GM18519 (cell line): ENCODE measurements at regions not wholly inside any gene's neighbourhood (a gene's known extent, or its start where the extent isn't known, plus 50 kb on each side); places are given as distances from the start of the nearest gene placed in this dataset.

Source experiments
- ATAC-seq: cut with Tn5 transposase; IDR thresholded peaks from one replicate; pipeline ENCODE4 v1.9.1; 2021; ENCODE audit warnings: mild to moderate bottlenecking, moderate library complexity; ENCODE audit not compliant: unreplicated experiment, low FRiP score

DNA sequence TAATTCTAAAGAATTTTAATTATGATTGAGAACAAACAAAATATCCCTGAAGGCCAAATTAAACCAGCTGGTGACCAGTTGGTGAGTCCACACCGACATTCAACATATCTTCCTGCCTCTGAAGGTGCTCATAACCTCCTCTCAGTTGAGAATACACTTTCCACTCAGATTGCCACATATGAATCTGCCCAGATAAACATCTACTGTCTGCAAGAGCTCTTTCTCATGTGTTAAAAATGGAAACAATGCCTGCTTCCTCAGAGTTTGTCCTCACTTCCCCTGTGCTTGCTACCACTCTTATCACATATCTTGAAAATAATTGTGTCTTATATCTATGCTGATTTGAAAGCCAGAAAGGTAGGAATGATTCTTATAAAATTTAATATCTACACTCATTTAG, 177.7 kb upstream of the GULP1 start:
- no peak for ATAC-seq

DNA sequence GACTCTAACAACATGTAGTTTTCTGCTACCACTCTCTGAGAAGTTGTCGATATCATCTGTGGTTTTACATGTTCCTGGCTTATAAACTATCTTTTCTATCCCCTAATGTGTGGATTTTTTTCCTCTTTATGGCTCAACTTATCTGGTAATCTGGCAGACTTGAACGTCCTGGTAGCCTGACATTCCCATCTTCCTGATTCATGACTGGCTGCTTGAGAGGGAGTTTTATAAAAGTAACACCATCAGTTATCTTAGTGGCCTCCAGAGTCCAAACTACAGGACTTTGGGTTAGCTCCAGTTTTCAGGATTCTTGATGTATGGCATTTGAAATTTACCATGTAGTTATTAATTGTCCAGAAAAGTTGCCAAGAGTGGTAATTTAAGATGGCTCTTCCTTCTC, 174.0 kb upstream of the GULP1 start:
- ATAC-seq: no peak

DNA sequence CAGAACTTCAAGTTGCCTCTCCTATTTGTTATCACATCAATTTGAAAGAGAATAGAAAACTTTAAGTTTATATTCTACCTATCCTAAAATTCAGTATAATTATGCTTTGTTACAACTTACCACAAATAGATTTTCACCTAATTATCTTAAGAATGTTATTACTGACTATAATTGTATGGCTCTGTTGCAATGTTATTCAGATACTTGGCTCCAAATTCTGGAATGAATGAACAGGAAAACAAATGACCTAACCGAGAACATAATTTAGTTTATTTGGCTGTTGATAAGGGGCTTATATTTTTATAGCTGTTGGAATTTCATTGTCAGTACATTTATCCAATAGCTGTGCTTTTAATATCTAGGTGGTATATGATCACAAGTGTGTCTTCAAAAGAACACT, 173.2 kb upstream of the GULP1 start:
- ATAC-seq: no peak

DNA sequence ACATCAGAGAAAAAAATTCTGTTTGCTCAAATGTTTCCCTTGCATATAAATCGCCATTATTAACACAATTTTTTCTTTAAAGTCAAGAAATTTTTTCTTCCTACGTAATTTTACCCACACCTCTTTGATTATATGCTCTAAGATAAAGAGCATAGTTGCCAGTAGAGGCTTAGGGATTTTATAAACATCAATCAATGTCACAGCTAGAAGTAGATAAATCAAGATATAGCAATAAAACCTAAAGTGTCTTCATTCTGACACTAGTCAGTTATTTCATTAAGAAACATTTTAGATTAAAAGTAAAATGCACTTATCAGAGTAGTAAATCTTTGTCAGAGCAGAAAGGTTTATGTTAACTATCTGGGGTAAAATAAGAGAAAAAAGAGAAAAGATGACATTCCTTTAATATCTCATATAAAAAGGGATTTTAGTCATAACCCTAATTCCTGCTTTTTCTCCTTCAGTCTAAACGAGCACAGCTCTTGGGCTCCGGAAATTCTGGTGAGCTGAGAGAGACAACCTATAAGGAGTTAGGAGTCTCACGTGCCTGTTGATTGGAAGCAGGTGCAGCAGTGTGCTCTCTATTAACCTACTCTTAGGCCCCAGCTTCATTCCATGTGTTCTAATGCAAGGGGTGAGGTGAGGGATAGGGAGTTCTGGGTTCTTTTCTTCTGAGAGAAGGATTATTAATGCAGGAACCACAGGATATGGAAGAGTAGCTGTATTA, 172.4 kb upstream of the GULP1 start:
- no peak for ATAC-seq

DNA sequence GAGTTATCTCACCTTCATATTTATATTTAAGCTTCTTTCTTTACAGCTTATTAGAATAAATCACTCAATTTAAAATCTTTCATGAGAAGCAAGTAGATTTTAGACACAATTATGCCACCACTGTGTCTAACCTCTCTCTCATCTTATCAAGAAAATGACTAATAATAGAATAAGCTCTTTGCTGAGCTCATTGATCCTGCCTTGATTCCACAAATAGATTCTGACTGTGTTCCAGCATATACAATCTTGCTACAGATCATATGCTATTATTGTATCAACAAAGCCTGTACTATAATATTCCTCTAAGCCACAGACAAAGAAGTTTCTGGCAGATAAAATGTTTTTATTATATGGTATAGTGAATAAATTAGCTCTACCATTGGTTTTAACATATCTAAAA, 168.7 kb upstream of the GULP1 start:
- ATAC-seq: no peak

DNA sequence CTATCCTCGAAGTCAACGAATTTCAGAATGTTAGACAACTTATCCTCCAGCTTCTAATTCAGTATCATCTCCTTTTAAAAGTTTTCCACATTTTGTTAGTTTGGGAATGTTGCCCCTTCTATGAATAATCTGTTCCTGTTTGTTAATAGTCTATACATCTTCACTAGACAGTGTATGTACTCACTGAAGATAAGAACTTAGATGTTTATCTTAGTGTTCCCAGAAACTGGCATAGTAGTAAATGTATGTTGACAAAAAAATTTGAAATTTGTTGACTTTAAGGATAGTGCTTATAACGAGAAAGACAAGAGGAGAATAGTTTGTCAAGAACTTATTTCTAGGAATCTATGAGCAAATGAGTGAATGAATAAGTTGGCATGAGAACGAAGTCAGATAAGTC, 162.0 kb upstream of the GULP1 start:
- no peak for ATAC-seq

DNA sequence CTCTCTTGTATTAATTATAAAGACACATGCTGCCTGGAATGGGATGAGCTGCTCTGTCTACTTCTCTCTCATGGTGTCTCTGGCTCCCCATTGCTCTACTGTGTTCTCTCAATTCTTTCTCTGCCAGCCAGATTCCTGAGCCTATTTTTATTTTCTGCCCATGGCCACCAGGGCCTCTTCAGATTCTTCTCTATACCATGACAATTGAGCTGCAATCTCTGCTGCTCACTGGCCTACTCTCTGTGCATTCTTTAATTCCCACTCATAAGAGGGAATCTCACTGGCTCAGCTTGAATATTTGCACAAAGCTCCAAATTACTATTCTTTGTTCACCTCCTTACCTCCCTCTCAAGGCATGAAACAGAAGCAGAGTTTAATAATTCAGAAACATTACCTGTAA, 161.4 kb upstream of the GULP1 start:
- ATAC-seq: no peak

DNA sequence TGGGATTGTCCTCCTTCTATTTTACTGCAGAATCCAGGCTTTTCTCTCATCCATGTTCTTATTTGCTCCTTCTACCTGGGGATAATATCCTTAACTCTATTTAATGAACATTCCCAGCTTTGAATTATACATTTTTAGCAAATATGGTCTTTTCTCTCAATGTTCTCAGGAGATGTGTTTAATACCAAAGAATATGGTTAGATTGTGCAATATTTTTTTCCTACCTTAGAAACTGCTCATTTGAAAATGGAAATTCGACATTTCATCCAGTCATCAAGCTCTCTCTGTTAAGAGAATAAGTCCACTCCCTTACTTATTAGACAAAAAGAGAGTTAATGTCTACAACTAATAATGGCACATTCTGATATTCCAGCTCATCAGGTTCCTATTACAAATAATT, 160.4 kb upstream of the GULP1 start:
- ATAC-seq: no peak

DNA sequence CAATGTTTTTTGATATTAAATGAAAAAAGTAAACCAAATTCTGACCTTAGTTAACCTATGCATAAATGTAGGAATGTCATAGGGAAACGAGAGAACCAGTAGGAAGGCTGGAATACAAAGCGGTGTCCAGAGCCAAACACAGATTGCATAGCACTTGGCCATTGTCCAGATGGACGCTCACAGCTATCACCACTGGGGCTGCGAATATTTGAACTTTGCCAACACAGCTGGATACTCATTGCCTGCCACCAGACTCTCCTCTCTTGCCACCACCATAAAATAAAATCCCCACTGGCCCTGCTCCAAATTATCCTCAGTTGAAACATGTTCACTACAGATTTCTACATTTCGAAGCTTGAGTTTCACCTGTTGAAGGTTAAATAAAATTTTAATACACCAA, 159.3 kb upstream of the GULP1 start:
- ATAC-seq: no peak

DNA sequence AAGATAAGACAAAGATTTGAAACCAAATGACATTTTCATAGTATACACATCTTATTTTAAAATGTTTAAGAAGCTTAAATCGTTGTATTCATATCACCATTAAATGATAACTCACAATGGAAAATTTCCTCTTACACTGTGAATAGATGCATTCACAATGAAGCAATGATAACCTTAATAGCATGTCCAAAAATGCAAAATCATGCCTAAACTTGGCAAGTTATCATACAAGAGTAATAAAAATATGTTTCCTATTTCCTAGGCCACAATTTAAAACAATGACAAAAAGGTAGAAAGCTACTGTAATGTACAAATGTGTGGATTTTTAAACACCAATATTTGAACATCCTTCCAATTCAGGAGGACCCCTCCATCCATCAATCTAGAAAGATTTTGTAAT, 157.4 kb upstream of the GULP1 start:
- no peak for ATAC-seq

DNA sequence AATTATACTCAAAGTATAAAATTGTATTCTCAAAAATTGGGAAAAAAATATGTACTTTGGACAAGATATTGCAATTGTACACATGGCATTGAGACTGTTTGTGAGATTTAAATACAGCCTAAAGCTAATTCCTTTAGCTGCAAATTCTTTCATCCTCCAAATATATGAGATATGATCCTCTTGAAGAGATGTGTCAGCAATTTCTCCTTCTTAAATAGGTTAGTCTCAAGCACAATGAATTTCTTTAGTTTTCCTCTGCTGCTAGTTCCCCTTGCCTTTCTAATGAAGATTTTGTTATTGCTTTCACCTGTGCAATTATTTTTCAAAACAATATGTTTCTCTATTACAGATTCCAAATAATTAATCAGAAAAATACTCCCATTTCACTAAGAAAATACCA, 153.4 kb upstream of the GULP1 start:
- ATAC-seq: no peak

DNA sequence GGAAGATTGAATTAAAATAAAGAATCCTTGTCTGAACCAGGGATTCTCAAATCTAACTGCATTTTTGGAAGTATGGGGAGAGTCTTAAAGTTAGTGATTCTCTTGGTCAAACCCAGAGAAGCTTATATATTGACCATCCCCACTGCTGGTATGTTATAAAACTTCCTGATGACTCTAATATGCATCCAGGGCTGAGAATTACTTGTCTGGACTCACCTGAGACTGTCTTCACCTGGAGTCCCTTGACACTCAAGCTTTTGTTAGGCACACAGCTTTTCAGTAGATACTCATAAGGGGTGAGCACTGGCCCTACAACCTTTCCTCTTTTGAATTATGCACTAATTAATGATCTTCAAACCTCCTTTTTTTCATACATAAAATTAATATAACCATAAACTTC, 149.6 kb upstream of the GULP1 start:
- ATAC-seq: no peak

DNA sequence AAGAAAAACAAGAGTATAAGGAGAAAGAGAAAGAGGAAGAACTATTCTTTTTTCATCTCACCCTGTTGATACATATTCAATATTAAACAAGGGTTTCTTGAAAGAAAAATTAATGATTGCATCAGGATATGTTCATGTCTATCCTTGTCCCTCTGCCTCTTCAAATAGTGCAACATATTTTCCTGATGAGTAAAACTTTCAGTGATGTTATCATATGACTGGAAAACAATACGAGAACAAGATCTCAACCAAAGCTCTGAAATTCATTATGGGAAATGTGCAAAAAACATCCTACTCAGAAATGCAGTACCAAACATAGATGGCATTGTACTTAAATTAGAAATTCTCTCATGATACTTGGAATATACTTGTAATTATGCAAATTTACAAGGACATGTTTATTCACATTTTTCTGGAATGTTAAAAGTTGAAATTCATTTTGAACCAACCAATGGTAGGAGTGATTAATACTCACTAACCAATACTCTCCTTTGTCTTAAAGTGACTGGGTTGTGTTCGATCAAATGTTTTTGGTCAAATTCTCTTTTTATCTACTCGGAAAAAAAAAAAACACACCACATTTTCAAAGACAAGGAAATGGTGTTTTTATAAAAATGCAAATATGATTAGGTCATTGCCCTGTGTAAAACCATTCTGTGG, 148.9 kb upstream of the GULP1 start:
- no peak for ATAC-seq

DNA sequence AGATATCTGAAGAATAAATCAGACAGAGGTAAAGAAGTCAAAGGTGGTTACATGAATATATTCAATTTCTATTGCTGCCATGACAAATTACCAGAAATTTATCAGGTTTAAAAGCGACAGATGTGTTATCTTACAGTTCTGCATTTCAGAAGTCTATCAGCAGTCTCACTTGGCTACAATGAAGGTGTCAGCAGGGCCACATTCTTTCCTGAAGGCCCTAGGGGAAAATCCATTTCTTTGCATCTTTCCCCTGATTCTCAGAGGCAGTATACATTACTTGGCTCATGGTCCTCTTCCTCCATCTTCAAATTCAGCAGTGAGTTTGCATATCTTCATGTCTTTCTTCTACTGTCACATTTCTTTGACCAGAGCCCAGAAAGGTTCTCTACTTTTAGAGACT, 145.8 kb upstream of the GULP1 start:
- no peak for ATAC-seq

DNA sequence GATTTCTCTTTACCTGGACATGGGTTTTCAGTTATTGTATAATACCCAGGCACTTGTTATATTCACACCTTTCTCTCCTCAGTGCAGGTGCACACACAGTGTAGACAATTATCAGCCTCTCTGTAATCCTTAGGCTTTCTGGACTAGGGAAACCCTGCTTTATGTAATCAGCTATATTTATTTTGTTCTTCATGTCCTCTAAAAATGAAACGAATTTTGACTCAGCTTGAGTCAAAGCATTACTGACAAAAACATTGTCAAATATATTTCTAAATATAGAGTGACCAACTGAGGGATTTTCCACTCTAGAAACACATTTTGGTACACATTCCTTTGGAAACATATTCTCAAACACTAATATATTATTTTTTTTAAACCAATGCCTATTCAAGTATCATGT, 144.8 kb upstream of the GULP1 start:
- no peak for ATAC-seq

DNA sequence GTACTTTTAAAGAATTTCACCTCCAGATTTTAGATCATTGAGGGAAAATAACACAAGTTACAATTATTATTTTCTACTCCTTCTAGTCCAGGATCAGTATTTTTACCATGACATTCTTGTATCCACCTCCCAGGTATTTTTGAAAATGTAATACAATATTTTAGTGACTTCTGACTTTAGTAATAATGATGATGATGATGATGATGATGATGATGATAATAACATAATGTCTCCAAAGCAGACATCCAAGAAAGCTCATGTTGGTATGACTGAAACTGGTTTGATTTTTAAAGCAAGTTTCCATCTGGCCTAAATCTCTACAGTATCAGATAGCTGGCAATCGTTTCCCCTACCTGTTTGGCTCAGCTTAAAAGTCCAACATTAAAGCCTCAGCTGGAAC, 140.0 kb upstream of the GULP1 start:
- ATAC-seq: no peak

DNA sequence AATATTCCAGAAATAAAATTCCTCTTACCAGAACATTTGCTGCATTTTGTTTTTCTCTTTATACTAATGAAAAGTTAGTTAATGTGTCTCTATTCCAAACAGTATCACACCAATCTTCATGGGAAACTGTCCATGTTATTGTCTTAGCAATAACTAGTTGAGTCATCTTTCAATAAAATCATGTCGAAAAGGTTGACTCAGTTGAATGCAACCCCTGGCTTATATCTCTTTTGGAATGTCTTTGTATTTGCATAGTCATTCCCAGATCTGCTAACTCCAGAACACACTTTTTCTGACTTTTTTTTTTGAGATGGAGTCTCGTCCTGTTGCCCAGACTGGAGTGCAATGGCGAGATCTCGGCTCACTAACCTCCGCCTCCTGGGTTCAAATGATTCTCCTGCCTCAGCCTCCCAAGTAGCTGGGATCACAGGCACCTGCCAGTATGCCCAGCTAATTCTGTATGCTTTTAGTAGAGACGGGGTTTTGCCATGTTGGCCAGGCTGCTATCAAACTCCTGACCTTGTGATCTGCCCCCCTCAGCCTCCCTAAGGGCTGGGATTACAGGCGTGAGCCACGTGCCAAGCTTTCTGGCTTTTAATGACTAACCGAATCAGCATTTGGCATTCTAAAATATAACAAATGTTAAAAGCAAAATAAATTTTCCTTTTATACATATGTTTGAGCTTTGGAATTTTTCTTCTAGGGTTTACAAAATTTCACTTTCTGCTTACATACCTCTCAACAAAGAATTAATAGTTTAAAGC, 133.2 kb upstream of the GULP1 start:
- no peak for ATAC-seq

DNA sequence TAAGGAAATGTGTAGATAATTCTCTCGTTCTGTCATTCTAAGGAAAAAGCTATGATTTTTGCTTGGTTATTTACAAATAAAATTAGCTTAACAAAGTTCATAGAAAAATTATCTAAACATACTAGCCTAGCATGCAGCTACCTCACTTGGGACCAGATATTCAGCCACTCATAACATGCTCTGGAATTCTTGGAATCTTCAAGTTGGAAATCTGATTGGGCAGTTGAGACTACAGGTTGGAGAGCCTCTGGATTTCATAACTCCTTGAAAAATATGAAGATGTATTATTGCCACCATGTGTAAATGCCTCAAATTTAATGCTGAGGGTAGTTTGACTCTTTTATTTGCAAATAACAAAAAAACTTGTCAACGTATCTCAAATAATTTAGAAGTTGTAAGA, 132.2 kb upstream of the GULP1 start:
- ATAC-seq: no peak

DNA sequence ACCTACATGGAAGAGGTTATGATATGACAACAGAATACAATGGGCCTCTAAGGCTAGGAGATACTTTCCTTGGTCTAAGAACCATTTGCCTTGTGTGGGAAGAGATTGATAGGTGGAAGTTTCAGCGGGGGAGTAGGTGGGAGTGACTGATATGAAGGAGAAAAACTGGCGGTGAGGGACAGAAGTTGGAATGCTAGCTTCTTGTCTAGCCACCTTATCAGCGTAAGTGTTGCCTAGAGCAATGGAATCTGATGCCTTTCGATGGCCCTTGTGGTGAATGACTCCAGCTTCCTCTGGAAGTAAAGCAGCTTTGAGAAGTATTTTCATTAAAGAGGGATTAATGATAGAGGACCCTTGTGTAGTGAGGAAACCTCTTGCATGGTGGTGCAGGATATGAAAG, 121.3 kb upstream of the GULP1 start:
- ATAC-seq: no peak

DNA sequence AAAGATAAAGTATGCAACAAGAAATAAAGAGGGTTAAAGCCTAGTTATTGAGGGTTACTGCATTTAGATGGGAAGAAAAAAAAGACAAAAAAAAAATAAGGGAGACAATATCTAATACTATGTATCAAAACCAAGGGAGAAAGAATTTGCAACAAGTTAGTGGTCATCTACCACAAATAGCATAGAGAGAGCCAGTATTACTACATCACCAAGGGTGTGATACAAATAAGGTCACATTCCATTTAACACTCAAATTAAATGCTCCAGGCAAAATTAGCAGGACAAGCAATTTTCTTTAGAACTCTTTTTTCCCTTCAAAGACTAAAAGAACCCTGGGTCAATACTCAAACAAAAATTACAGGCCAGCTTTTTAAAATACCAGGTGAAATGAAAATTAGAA, 115.1 kb upstream of the GULP1 start:
- ATAC-seq: no peak

DNA sequence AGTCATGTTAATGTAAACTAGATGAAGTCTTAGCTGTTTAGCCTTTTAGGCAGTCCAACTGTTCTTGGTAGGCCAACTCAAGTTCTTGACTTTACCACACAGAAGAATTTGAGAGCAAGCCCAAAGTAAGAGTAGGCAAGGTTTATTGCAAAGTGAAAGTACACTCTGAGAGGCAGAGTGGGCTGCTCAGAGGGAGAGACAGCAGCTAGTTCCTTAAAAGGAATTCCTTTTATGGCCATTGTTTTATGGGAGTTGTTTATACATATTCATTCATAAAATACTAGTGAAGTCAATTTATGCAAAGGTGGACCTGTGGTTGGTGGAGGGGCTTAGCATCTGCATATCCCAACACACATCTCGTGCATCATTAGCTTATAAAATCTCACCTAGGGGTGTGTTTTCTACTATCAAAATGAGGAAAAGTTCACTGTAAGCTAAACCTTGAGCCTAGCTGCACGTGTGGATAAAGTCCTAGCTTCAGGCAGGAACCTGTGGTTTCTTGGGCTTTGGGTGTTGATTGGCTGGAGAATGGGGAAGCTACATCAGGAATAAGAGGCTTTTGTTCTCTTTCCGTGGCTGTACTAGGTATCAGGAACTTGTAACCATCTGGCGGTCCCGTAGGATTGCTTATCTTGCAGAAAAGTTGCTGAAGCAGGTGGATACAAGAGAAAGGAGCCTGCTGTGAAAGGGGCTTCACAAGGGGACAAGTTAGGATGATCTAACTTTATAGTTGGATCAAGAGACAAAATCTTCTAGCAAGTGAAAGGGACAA, 110.4 kb upstream of the GULP1 start:
- ATAC-seq: no peak
